ENCODE measurements at regions not wholly inside any gene's neighbourhood (a gene's known extent, or its start where the extent isn't known, plus 50 kb on each side); places are given as distances from the start of the nearest gene placed in this dataset.

GRCh38 chr2:173537694-173538093, 183.0 kb downstream of the CDCA7 start:
- Histone ChIP-seq H3K9me3 (replicated peaks; ENCODE audit: insufficient read depth, low read length) (no peaks in the 10 kb centered on the region), H3K4me3 (ENCODE audit: low read length) (no peak overlapping the region), H4K20me1 (ENCODE audit: insufficient read depth, low read length) (no peaks in the 10 kb centered on the region), H3F3A (ENCODE audit: insufficient read depth, low read length) (no peaks in the 10 kb centered on the region), H3K36me3 (replicated peaks; ENCODE audit: insufficient read depth, low read length) (no peaks in the 10 kb centered on the region), H3K9ac (ENCODE audit: low read length) (no peak overlapping the region), H3K4me2 (ENCODE audit: low read depth, low read length) (no peak overlapping the region), H3K79me2 (ENCODE audit: low read length) (no peaks in the 10 kb centered on the region), H2AFZ (ENCODE audit: low read length) (no peak overlapping the region), H3K27ac (ENCODE audit: low read length) (no peak overlapping the region), H3K9me2 (replicated peaks; ENCODE audit: insufficient read depth, low read length) (no peaks in the 10 kb centered on the region), H3K4me1 (ENCODE audit: low read length) (no peaks in the 10 kb centered on the region), H3K27me3 (replicated peaks; ENCODE audit: insufficient read depth, low read length) (no peaks in the 10 kb centered on the region)
- TF ChIP-seq CTCF (IDR thresholded peaks at IDR 0.05; ENCODE audit: low read length) (no peak), EZH2phosphoT487 (IDR thresholded peaks at IDR 0.05; ENCODE audit: low read length) (no peak)
- no peak for DNase-seq

GRCh38 chr2:173539615-173540014, 184.9 kb downstream of the CDCA7 start:
- no peaks in the 10 kb centered on the region for H3K27me3 ChIP-seq (replicated peaks; ENCODE audit: insufficient read depth, low read length)
- H4K20me1 ChIP-seq (ENCODE audit: insufficient read depth, low read length): no peaks in the 10 kb centered on the region
- no peaks in the 10 kb centered on the region for H3K9me2 ChIP-seq (replicated peaks; ENCODE audit: insufficient read depth, low read length)
- TF ChIP-seq EZH2phosphoT487 (IDR thresholded peaks at IDR 0.05; ENCODE audit: low read length) (no peak), CTCF (IDR thresholded peaks at IDR 0.05; ENCODE audit: low read length) (no peak), EZH2 (optimal IDR thresholded peaks at IDR 0.05; ENCODE audit: low read depth, low read length) (no peak)
- no peak overlapping the region for H3K9ac ChIP-seq (ENCODE audit: low read length)
- H3K4me2 ChIP-seq (ENCODE audit: low read depth, low read length): no peak overlapping the region
- no peaks in the 10 kb centered on the region for H3F3A ChIP-seq (ENCODE audit: insufficient read depth, low read length)
- no peak overlapping the region for H3K4me3 ChIP-seq (ENCODE audit: low read length)
- H3K4me1 ChIP-seq (ENCODE audit: low read length): no peaks in the 10 kb centered on the region
- no peaks in the 10 kb centered on the region for H3K9me3 ChIP-seq (replicated peaks; ENCODE audit: insufficient read depth, low read length)
- no peak for DNase-seq
- no peaks in the 10 kb centered on the region for H3K36me3 ChIP-seq (replicated peaks; ENCODE audit: insufficient read depth, low read length)
- H3K79me2 ChIP-seq (ENCODE audit: low read length): no peaks in the 10 kb centered on the region
- no peak overlapping the region for H3K27ac ChIP-seq (ENCODE audit: low read length)
- no peak overlapping the region for H2AFZ ChIP-seq (ENCODE audit: low read length)

DNA sequence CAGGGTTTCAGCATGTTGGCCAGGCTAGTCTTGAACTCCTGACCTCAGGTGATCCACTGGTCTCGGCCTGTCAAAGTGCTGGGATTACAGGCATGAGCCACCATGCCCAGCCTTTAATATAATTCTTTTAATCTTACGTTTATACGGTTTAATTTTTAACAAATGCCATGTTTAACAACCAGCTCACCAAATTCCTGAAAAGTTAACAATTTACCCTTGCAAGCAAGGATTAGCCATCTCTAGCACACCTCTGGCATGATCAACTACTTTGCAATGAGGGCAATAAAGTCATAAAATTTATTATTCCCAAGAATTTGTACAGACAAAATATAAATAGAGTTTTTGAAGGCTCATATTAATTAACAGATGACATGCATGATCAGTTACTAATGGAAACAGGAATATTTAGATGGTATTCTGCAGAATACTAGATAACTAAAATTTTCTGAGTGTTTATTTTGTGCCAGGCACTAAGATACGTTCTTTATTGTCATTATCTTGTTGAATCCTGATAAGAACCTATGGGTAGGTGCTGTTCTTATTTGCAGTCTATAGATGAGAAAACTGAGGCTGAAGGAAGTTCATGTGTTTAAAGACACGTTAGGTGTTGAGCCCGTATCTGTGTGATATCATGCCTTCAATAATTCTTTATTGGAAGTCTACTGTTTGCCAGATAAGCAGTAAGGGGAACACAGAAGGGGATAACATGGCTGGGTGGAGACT, 190.1 kb downstream of the CDCA7 start:
- H3K9ac ChIP-seq (ENCODE audit: low read length): no peak overlapping the region
- H3K9me2 ChIP-seq (replicated peaks; ENCODE audit: insufficient read depth, low read length): no peaks in the 10 kb centered on the region
- no peak overlapping the region for H3K4me2 ChIP-seq (ENCODE audit: low read depth, low read length)
- H3K27me3 ChIP-seq (replicated peaks; ENCODE audit: insufficient read depth, low read length): no peaks in the 10 kb centered on the region
- H3K4me3 ChIP-seq (ENCODE audit: low read length): no peak overlapping the region
- no peak overlapping the region for H2AFZ ChIP-seq (ENCODE audit: low read length)
- no peaks in the 10 kb centered on the region for H3K36me3 ChIP-seq (replicated peaks; ENCODE audit: insufficient read depth, low read length)
- H3K79me2 ChIP-seq (ENCODE audit: low read length): no peaks in the 10 kb centered on the region
- no peaks in the 10 kb centered on the region for H3F3A ChIP-seq (ENCODE audit: insufficient read depth, low read length)
- H3K27ac ChIP-seq (ENCODE audit: low read length): no peak overlapping the region
- peaks cover 3% of the 10 kb centered on the region; the same call in 1 of the 2 replicates for H3K4me1 ChIP-seq (ENCODE audit: low read length)
- H4K20me1 ChIP-seq (ENCODE audit: insufficient read depth, low read length): no peaks in the 10 kb centered on the region
- no peak for DNase-seq
- TF ChIP-seq EZH2 (optimal IDR thresholded peaks at IDR 0.05; ENCODE audit: low read depth, low read length) (no peak), EZH2phosphoT487 (IDR thresholded peaks at IDR 0.05; ENCODE audit: low read length) (no peak)
- no peaks in the 10 kb centered on the region for H3K9me3 ChIP-seq (replicated peaks; ENCODE audit: insufficient read depth, low read length)

- Histone ChIP-seq H3F3A (ENCODE audit: insufficient read depth, low read length) (no peaks in the 10 kb centered on the region), H3K9me2 (replicated peaks; ENCODE audit: insufficient read depth, low read length) (no peaks in the 10 kb centered on the region), H3K4me1 (ENCODE audit: low read length) (peaks cover 3% of the 10 kb centered on the region; the same call in 1 of the 2 replicates), H3K4me2 (ENCODE audit: low read depth, low read length) (no peak overlapping the region), H4K20me1 (ENCODE audit: insufficient read depth, low read length) (no peaks in the 10 kb centered on the region), H3K9me3 (replicated peaks; ENCODE audit: insufficient read depth, low read length) (no peaks in the 10 kb centered on the region), H2AFZ (ENCODE audit: low read length) (no peak overlapping the region), H3K79me2 (ENCODE audit: low read length) (no peaks in the 10 kb centered on the region), H3K27ac (ENCODE audit: low read length) (no peak overlapping the region), H3K9ac (ENCODE audit: low read length) (no peak overlapping the region), H3K27me3 (replicated peaks; ENCODE audit: insufficient read depth, low read length) (no peaks in the 10 kb centered on the region), H3K4me3 (ENCODE audit: low read length) (no peak overlapping the region), H3K36me3 (replicated peaks; ENCODE audit: insufficient read depth, low read length) (no peaks in the 10 kb centered on the region)
- no peak for TF ChIP-seq EZH2 (optimal IDR thresholded peaks at IDR 0.05; ENCODE audit: low read depth, low read length)
- TF ChIP-seq CTCF (IDR thresholded peaks at IDR 0.05; ENCODE audit: low read length): no peak
- TF ChIP-seq EZH2phosphoT487 (IDR thresholded peaks at IDR 0.05; ENCODE audit: low read length): no peak
- DNase-seq: peak; percentile 40
Observed at GRCh38 chr2:173545364-173545763, 190.7 kb downstream of the CDCA7 start.
